ENCODE measurements at regions not wholly inside any gene's neighbourhood (a gene's known extent, or its start where the extent isn't known, plus 50 kb on each side); places are given as distances from the start of the nearest gene placed in this dataset.

DNA sequence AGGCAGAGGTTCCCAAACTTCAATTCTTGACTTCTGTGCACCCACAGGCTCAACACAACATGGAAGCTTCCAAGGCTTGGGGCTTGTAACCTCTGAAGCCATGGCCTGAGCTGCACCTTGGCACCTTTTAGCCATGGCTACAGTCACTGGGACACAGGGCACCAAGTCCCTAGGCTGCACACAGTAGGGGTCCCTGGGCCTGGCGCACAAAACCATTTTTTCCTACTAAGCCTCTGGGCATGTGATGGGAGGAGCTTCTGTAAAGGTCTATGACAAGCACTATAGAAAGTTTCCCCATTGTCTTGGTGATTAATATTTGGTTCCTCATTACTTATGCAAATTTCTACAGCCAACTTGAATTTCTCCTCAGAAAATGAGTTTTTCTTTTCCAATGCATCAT is 420.9 kb upstream of the GRM3 start:
- intact Hi-C loops (cut with micrococcal nuclease), result no loop called here
- no peak overlapping the region for H3K4me3 Mint-ChIP-seq
- H3K36me3 Mint-ChIP-seq, result no peaks in the 10 kb centered on the region
- no peak overlapping the region for H3K27ac Mint-ChIP-seq
- Histone ChIP-seq H3K79me2 (ENCODE audit: insufficient read depth, low read length) (no peaks in the 10 kb centered on the region), H3K4me3 (replicated peaks in 1 of 3; ENCODE audit: low read depth in 2 of 3, low read length in 3 of 3) (no peak overlapping the region), H2AFZ (ENCODE audit: insufficient read depth, low read depth, low read length, poor library complexity, severe bottlenecking) (no peak overlapping the region), H3K4me1 (ENCODE audit: control insufficient read depth in 1 of 2, insufficient read depth in 2 of 2, low read length in 2 of 2) (no peaks in the 10 kb centered on the region), H3K27me3 (ENCODE audit: control insufficient read depth in 2 of 2, insufficient read depth in 2 of 2, low read length in 2 of 2) (no peaks in the 10 kb centered on the region), H3K27ac (ENCODE audit: low read depth in 1 of 2, low read length in 2 of 2) (no peak overlapping the region), H3K36me3 (replicated peaks in 1 of 2; ENCODE audit: control insufficient read depth in 1 of 2, insufficient read depth in 2 of 2, low read length in 2 of 2) (no peaks in the 10 kb centered on the region), H3K9ac (ENCODE audit: insufficient read depth, low read length, poor library complexity, severe bottlenecking) (no peak overlapping the region), H4K20me1 (ENCODE audit: insufficient read depth, low read length) (no peaks in the 10 kb centered on the region), H3K4me2 (replicated peaks; ENCODE audit: extremely low read depth, low read length, poor library complexity, severe bottlenecking) (no peak overlapping the region), H3K9me3 (replicated peaks in 1 of 2; ENCODE audit: control insufficient read depth in 1 of 2, insufficient read depth in 1 of 2, low read length in 2 of 2) (peaks cover 34 to 37% of the 10 kb centered on the region in 2 donors)
- peaks cover 0 to 3% (median 0%) of the 10 kb centered on the region in 3 donors for H3K27me3 Mint-ChIP-seq (ENCODE audit: low read depth in 3 of 3)
- no peaks in the 10 kb centered on the region for H3K4me1 Mint-ChIP-seq
- H3K9me3 Mint-ChIP-seq, result peaks cover 4 to 25% (median 10%) of the 10 kb centered on the region in 7 donors
- WGBS (ENCODE audit: insufficient coverage), result no CpG with 5 or more reads among the region's 1 CpG
- TF ChIP-seq, protein P1, sequence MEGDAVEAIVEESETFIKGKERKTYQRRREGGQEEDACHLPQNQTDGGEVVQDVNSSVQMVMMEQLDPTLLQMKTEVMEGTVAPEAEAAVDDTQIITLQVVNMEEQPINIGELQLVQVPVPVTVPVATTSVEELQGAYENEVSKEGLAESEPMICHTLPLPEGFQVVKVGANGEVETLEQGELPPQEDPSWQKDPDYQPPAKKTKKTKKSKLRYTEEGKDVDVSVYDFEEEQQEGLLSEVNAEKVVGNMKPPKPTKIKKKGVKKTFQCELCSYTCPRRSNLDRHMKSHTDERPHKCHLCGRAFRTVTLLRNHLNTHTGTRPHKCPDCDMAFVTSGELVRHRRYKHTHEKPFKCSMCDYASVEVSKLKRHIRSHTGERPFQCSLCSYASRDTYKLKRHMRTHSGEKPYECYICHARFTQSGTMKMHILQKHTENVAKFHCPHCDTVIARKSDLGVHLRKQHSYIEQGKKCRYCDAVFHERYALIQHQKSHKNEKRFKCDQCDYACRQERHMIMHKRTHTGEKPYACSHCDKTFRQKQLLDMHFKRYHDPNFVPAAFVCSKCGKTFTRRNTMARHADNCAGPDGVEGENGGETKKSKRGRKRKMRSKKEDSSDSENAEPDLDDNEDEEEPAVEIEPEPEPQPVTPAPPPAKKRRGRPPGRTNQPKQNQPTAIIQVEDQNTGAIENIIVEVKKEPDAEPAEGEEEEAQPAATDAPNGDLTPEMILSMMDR (IDR thresholded peaks at IDR 0.05), result no peak
- DNase-seq, result no peak

DNA sequence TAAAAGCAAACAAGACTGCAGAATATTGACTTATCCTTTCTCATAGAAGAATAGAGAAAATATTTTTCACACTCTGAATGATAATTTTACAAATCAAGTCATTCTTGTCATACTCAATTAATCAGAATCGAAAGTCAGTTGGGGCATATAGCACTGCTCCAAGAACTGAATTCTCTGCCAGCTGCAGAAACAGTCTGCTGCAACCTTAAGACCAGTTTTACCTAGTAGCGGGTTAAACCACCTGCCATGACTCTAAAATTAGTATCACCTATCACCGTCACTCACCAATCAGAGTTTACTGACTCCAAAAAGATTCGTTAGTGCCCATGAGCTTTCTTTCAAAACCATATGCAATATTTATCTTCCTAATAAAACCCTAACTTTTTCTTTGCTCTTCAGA is 429.0 kb upstream of the GRM3 start:
- Mint-ChIP-seq H3K9me3 (peaks cover 0 to 2% (median 0%) of the 10 kb centered on the region in 7 donors), H3K27ac (no peak overlapping the region), H3K36me3 (no peaks in the 10 kb centered on the region), H3K4me1 (no peaks in the 10 kb centered on the region), H3K27me3 (ENCODE audit: low read depth in 3 of 3) (no peaks in the 10 kb centered on the region), H3K4me3 (no peak overlapping the region)
- no peak overlapping the region for H3K4me3 ChIP-seq (replicated peaks in 1 of 3; ENCODE audit: low read depth in 2 of 3, low read length in 3 of 3)
- H3K27me3 ChIP-seq (ENCODE audit: control insufficient read depth in 2 of 2, insufficient read depth in 2 of 2, low read length in 2 of 2), result no peaks in the 10 kb centered on the region
- no peaks in the 10 kb centered on the region for H3K79me2 ChIP-seq (ENCODE audit: insufficient read depth, low read length)
- no peaks in the 10 kb centered on the region for H4K20me1 ChIP-seq (ENCODE audit: insufficient read depth, low read length)
- intact Hi-C loops (cut with micrococcal nuclease), result no loop called here
- no peaks in the 10 kb centered on the region for H3K4me1 ChIP-seq (ENCODE audit: control insufficient read depth in 1 of 2, insufficient read depth in 2 of 2, low read length in 2 of 2)
- H3K9ac ChIP-seq (ENCODE audit: insufficient read depth, low read length, poor library complexity, severe bottlenecking), result no peak overlapping the region
- H3K9me3 ChIP-seq (replicated peaks in 1 of 2; ENCODE audit: control insufficient read depth in 1 of 2, insufficient read depth in 1 of 2, low read length in 2 of 2), result peaks cover 2 to 3% of the 10 kb centered on the region in 2 donors
- 87% methylated on average over 3 of the region's 4 CpGs for WGBS (ENCODE audit: insufficient coverage)
- no peak overlapping the region for H3K4me2 ChIP-seq (replicated peaks; ENCODE audit: extremely low read depth, low read length, poor library complexity, severe bottlenecking)
- H3K27ac ChIP-seq (ENCODE audit: low read depth in 1 of 2, low read length in 2 of 2), result no peak overlapping the region
- H2AFZ ChIP-seq (ENCODE audit: insufficient read depth, low read depth, low read length, poor library complexity, severe bottlenecking), result no peak overlapping the region
- DNase-seq, result no peak
- TF ChIP-seq, protein P1 (IDR thresholded peaks at IDR 0.05), result no peak
- no peaks in the 10 kb centered on the region for H3K36me3 ChIP-seq (replicated peaks in 1 of 2; ENCODE audit: control insufficient read depth in 1 of 2, insufficient read depth in 2 of 2, low read length in 2 of 2)
